HG03521 (cell line): ENCODE measurements at regions not wholly inside any gene's neighbourhood (a gene's known extent, or its start where the extent isn't known, plus 50 kb on each side); places are given as distances from the start of the nearest gene placed in this dataset.
"Not testable (repeated sequence)": the region's sequence is repeated elsewhere in the genome, so short reads cannot be mapped to it uniquely, and the experiment has no call there.

Experiments used
- ATAC-seq: cut with Tn5 transposase; IDR thresholded peaks from one replicate; pipeline ENCODE4 v1.9.1; 2021; ENCODE audit warnings: mild to moderate bottlenecking, moderate library complexity; ENCODE audit not compliant: unreplicated experiment

GRCh38 chr9:115766370-115766955 lies 387.1 kb upstream of the PAPPA start:
- no peak for ATAC-seq

GRCh38 chr9:115770521-115770920 lies 383.1 kb upstream of the PAPPA start:
- ATAC-seq = no peak

DNA sequence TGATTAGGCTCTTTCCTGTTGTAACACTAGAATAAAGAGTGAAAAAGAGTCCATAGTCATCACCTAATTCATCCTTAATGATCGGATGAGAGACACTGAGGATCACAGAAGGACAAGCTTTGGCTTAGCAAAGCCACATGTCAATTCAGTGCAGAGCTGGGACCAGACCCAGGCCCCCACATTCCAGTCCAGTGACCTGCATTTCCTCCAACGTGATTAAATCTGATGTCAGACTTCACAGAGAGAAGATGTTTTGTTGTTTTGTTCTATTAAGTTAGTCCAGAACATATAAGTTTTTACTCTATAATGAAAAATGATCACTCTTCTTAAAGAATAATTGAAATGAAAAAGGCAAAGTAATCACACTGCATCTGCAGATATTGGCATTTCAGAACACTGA lies 377.9 kb upstream of the PAPPA start:
- ATAC-seq = no peak

GRCh38 chr9:115777610-115778009 lies 376.0 kb upstream of the PAPPA start:
- ATAC-seq = no peak

DNA sequence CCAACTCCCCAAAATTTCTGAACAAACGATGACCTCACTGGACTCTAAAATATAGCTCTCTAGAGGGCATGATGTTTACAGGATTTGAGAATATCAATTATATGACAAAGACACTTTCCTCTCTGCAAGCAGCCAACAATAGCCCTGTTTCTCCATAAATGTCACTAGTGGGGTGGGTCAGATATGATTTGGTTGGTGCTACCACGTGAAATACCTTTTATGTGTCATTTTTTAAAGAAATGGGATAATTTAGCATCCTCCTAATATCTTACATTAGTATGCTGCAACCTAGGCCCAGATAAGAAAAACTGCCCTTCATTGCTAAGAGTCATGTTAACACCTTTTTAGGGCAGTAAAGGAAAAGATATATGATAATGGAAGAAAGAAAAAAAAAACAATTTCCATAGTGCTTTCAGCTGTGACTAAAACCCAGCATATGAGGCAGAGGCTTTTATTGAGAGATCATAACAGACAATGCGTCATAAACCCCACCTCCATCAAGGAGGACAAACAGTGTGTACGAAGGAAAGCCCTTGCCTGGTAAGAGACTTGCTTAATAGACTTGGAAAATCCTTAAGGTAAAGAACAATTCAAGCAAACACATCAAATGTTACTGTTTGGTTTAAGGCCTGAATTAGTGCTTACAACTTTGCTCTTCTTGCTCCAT lies 372.4 kb upstream of the PAPPA start:
- ATAC-seq = no peak

GRCh38 chr9:115786321-115786720 lies 367.3 kb upstream of the PAPPA start:
- no peak for ATAC-seq

- no peak for ATAC-seq
Observed at GRCh38 chr9:115790520-115790919, 363.1 kb upstream of the PAPPA start.

- no peak for ATAC-seq
Observed at GRCh38 chr9:115794921-115795475, 358.6 kb upstream of the PAPPA start.

- ATAC-seq = no peak
Observed at GRCh38 chr9:115799734-115800133, 353.9 kb upstream of the PAPPA start.

GRCh38 chr9:115804206-115804605 lies 349.4 kb upstream of the PAPPA start:
- ATAC-seq = no peak

DNA sequence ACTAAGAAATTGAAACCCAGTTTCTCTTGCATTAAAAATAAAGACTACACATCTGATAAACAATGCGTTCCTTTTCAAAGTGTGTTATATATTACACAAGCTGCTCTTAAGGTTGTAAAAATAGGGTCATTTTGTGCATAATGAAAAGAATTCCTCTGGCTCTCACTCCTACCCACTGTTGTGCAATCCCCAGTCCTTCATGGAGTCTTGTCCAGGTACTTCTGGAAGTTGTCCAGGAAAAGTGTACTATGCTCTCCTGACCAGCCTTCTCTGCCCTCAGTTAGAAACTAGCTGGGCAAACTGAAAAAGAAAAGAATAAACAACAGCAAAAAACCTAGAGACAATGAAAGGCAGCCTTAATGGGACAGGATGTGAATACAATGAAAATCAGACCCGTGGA lies 345.5 kb upstream of the PAPPA start:
- ATAC-seq = no peak

- ATAC-seq = no peak
Observed at GRCh38 chr9:115808695-115809094, 344.9 kb upstream of the PAPPA start.

- ATAC-seq = no peak
Observed at GRCh38 chr9:115810166-115810565, 343.4 kb upstream of the PAPPA start.

DNA sequence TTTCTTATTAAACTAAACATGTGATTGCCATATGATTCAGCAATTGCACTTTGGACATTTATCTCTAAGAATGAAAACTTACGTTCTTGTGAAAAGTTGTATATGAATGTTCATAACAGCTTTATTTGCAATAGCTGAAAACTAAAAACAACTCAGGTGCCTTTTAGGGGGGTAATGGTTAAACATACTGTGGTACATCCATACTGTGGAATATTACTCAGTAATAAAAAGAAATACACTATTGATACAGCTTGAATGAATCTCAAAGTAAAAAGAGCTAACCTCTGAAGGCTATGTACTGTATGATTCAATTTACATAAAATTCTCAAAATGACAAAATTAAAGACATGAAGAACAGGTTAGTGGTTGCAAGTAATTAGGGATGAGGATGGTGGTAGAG lies 339.5 kb upstream of the PAPPA start:
- no peak for ATAC-seq

- ATAC-seq = no peak
Observed at GRCh38 chr9:115815786-115816185, 337.8 kb upstream of the PAPPA start.

DNA sequence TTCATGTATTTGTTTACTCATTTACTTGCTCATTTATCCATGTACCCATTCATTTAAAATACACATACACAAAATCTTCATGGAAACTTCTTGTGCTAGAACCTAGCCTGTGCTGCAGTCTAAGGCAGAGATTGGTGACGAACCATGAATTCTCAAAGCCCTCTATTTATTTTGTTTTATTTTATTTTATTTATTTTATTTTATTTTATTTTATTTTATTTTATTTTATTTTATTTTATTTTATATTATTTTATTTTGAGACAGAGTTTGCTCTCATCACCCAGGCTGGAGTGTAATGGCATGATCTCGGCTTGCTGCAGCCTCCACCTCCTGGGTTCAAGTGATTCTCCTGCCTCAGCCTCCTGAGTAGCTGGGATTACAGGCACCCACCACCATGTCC lies 334.9 kb upstream of the PAPPA start:
- ATAC-seq = not testable (repeated sequence)

GRCh38 chr9:115832031-115832430 lies 321.6 kb upstream of the PAPPA start:
- no peak for ATAC-seq

- ATAC-seq = no peak
Observed at GRCh38 chr9:115837618-115838017, 316.0 kb upstream of the PAPPA start.

DNA sequence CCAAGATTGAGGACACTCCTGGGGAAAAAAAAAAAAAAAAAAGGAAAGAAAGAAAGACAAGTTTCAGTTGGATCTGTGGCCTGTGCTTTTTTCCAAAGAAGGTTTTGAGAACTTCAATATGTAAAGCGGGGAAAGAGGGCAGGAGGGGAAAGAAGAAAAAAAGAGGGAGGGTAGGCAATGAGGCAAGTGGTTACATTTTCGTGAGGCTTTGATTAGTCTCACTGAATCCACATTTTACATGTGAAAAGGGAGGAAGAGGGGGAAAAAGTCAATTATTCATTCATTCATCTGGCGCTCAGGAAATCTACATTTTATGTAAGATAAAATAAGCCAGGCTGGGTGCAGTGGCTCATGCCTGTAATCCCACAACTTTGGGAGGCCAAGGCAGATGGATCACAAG lies 315.2 kb upstream of the PAPPA start:
- ATAC-seq = no peak

GRCh38 chr9:115844433-115844832 lies 309.2 kb upstream of the PAPPA start:
- not testable (repeated sequence) for ATAC-seq

DNA sequence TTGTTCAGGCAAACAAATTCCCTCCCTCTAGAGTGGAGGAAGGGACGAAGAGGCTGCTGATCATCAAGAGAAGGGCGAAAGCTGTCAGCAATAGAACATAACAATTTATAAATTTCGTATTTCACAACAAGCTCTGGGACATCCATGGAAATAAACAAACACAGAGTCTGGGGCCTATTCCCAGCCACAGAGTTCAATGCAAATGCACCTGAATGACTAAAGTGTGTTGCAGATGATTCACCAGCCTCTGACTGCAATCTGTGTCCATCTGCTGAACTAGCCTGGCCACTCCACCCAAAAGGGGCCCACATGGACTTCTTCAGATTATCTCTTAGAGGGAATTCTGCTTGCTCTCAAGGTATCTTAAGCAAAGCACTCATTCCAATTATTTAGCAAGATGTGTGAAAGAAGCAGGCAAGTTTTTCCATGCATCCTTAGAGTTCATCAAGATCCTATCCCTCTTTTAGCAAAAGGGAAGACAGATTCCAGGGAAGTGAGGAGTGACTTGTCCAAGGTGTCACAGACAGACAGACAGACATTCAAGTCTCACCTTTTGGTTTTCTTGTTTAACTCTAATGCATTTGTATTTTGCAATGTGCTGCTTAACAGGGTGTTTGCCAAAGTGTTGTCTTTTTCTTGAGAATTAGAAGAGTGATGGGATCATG lies 307.8 kb upstream of the PAPPA start:
- no peak for ATAC-seq

- no peak for ATAC-seq
Observed at GRCh38 chr9:115847216-115847615, 306.4 kb upstream of the PAPPA start.
